GM12874 (cell line): ENCODE measurements at regions not wholly inside any gene's neighbourhood (a gene's known extent, or its start where the extent isn't known, plus 50 kb on each side); places are given as distances from the start of the nearest gene placed in this dataset.

Source experiments
- CTCF ChIP-seq: IDR thresholded peaks from 2 replicates; pipeline ENCODE4 v1.5.1; 2011; ENCODE audit warnings: low read depth, mild to moderate bottlenecking, control low read depth, low read length, moderate library complexity; ENCODE audit not compliant: insufficient read depth

GRCh38 chr4:156261230-156261629 lies 307.6 kb upstream of the CTSO start:
- no peak for TF ChIP-seq CTCF

GRCh38 chr4:156255230-156256007 lies 301.8 kb upstream of the CTSO start:
- TF ChIP-seq CTCF: no peak

GRCh38 chr4:156252358-156252921 lies 298.8 kb upstream of the CTSO start:
- TF ChIP-seq CTCF: no peak

- no peak for TF ChIP-seq CTCF
Measured at GRCh38 chr4:156251373-156252065, 297.9 kb upstream of the CTSO start.

- TF ChIP-seq CTCF: no peak
Measured at GRCh38 chr4:156248917-156249316, 295.3 kb upstream of the CTSO start.

- no peak for TF ChIP-seq CTCF
Measured at GRCh38 chr4:156247470-156247869, 293.8 kb upstream of the CTSO start.

GRCh38 chr4:156243015-156243414 lies 289.3 kb upstream of the CTSO start:
- TF ChIP-seq CTCF: no peak
